Calu3 (cell line): ENCODE measurements at regions not wholly inside any gene's neighbourhood (a gene's known extent, or its start where the extent isn't known, plus 50 kb on each side); places are given as distances from the start of the nearest gene placed in this dataset.

ENCODE experiments used
- BruUV-seq: library from RNA; stranded (reverse); fragments of 400-500 nt; replicated peaks from 2 replicates; lab custom pipeline; 2021; lab: Mats Ljungman, UMichigan
- CTCF ChIA-PET: fragments of 300-600 bp; sonication (Branson Sonifier 250); formaldehyde crosslinking; loops from one replicate; lab custom pipeline; 2022; ENCODE audit warnings: antibody characterized with exemption; lab: Charles Lee
- DNase-seq: peaks from one replicate; pipeline ENCODE4 v3.0.0; 2022
- H3K27ac Mint-ChIP-seq: one replicate; pipeline ENCODE4 v1.8.0; 2022; ENCODE audit warnings: mixed read lengths; ENCODE audit not compliant: unreplicated experiment
- H3K27me3 Mint-ChIP-seq: one replicate; pipeline ENCODE4 v1.8.0; 2022; ENCODE audit warnings: mixed read lengths; ENCODE audit not compliant: unreplicated experiment
- H3K36me3 Mint-ChIP-seq: one replicate; pipeline ENCODE4 v1.8.0; 2022; ENCODE audit warnings: mild to moderate bottlenecking, moderate library complexity, mixed read lengths; ENCODE audit not compliant: insufficient read depth, unreplicated experiment
- H3K4me1 Mint-ChIP-seq: one replicate; pipeline ENCODE4 v1.8.0; 2022; ENCODE audit warnings: mild to moderate bottlenecking, low read depth, mixed read lengths; ENCODE audit not compliant: unreplicated experiment
- H3K4me3 Mint-ChIP-seq: one replicate; pipeline ENCODE4 v1.8.0; 2022; ENCODE audit warnings: mild to moderate bottlenecking, low read depth, moderate library complexity, mixed read lengths; ENCODE audit not compliant: unreplicated experiment
- H3K9me3 Mint-ChIP-seq: one replicate; pipeline ENCODE4 v1.8.0; 2022; ENCODE audit warnings: low read depth, mixed read lengths; ENCODE audit not compliant: unreplicated experiment
- intact Hi-C: fragments of 100-400 bp; cut with micrococcal nuclease; formaldehyde crosslinking; loops from one replicate; pipeline ENCODE4 v1.10.0; 2022; ENCODE audit not compliant: unreplicated experiment
- TF ChIP-seq, protein P1 (sequence below): fragments of 200-600 bp; IDR thresholded peaks from one replicate; pipeline ENCODE4 v1.8.0; 2022; ENCODE audit warnings: antibody characterized with exemption; ENCODE audit not compliant: unreplicated experiment

DNA sequence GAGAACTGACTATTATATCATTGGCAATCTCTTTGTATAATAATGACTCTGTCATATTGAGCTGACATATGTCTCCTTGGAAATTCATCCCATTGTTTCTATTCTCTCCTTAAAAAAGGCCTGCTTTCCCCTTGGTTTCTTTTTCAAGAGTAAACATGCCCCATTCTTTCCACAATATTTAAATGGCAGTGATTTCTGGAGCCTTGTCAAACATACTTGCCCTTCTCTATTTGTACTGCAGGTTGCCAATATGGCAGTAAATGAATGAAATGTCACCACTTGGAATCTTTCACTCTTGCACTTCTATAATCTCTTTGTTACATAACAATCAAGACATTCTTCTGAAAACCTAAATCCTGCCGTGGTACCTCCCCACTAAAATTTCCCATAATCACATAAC lies 1265.1 kb upstream of the CDH8 start:
- TF ChIP-seq, protein P1, sequence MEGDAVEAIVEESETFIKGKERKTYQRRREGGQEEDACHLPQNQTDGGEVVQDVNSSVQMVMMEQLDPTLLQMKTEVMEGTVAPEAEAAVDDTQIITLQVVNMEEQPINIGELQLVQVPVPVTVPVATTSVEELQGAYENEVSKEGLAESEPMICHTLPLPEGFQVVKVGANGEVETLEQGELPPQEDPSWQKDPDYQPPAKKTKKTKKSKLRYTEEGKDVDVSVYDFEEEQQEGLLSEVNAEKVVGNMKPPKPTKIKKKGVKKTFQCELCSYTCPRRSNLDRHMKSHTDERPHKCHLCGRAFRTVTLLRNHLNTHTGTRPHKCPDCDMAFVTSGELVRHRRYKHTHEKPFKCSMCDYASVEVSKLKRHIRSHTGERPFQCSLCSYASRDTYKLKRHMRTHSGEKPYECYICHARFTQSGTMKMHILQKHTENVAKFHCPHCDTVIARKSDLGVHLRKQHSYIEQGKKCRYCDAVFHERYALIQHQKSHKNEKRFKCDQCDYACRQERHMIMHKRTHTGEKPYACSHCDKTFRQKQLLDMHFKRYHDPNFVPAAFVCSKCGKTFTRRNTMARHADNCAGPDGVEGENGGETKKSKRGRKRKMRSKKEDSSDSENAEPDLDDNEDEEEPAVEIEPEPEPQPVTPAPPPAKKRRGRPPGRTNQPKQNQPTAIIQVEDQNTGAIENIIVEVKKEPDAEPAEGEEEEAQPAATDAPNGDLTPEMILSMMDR: no peak
- H3K4me1 Mint-ChIP-seq: no peaks in the 10 kb centered on the region
- H3K27ac Mint-ChIP-seq: no peak overlapping the region
- BruUV-seq: no TSS peak
- intact Hi-C loops: no loop called here
- H3K4me3 Mint-ChIP-seq: no peak overlapping the region
- no peaks in the 10 kb centered on the region for H3K27me3 Mint-ChIP-seq
- H3K36me3 Mint-ChIP-seq: no peaks in the 10 kb centered on the region
- no peak for DNase-seq
- CTCF ChIA-PET: no interaction called here
- peaks cover 23% of the 10 kb centered on the region for H3K9me3 Mint-ChIP-seq

DNA sequence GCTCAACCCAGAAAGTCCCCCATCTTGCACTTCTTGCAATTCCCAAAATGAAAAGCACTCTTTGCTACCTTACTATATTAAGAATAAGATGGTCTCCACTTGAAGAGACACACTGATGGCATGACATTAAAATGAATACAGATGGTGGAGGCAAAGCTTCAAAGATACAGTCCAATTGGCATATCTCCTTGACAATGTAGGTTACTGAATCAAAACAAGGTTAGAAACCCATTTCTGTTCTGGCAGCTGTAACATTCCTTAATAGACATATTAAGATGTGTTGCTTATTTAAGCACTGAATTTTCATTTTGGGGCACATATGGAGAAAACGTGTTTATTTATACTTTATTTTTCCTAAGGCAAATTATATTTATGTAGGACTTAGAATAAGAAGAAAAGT lies 1262.8 kb upstream of the CDH8 start:
- intact Hi-C loops: no loop called here
- DNase-seq: no peak
- no peak overlapping the region for H3K27ac Mint-ChIP-seq
- H3K4me1 Mint-ChIP-seq: no peaks in the 10 kb centered on the region
- H3K4me3 Mint-ChIP-seq: no peak overlapping the region
- no peaks in the 10 kb centered on the region for H3K27me3 Mint-ChIP-seq
- peaks cover 23% of the 10 kb centered on the region for H3K9me3 Mint-ChIP-seq
- CTCF ChIA-PET: no interaction called here
- H3K36me3 Mint-ChIP-seq: no peaks in the 10 kb centered on the region
- BruUV-seq: no TSS peak
- TF ChIP-seq, protein P1: no peak

DNA sequence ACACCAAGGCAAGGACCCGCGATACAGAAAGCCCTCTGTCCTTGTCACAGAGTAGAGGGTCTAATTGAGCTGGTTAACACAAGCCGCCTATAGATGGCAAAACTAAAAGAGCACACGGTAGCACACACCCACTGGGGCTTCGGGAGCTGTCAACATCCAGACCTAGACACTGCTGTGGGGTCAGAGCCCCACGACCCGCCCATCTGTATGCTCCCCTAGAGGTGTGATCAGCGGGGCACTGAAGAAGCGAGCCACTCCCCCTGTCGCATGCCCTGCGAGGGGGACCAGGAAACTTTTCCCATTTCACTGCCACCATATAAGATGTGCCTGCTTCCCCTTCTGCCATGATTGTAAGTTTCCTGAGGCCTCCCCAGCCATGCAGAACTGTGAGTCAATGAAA lies 1255.8 kb upstream of the CDH8 start:
- no TSS peak for BruUV-seq
- CTCF ChIA-PET: interaction anchor here (0.9 kb wide), 1 partner anchor 42 kb away, joined by 3 read pairs; no protein-coding TSS in a partner anchor
- H3K4me3 Mint-ChIP-seq: no peak overlapping the region
- no peaks in the 10 kb centered on the region for H3K4me1 Mint-ChIP-seq
- H3K36me3 Mint-ChIP-seq: no peaks in the 10 kb centered on the region
- DNase-seq: no peak
- H3K27me3 Mint-ChIP-seq: no peaks in the 10 kb centered on the region
- H3K27ac Mint-ChIP-seq: no peak overlapping the region
- TF ChIP-seq, protein P1: no peak
- intact Hi-C loops: no loop called here
- H3K9me3 Mint-ChIP-seq: peaks cover 6% of the 10 kb centered on the region

DNA sequence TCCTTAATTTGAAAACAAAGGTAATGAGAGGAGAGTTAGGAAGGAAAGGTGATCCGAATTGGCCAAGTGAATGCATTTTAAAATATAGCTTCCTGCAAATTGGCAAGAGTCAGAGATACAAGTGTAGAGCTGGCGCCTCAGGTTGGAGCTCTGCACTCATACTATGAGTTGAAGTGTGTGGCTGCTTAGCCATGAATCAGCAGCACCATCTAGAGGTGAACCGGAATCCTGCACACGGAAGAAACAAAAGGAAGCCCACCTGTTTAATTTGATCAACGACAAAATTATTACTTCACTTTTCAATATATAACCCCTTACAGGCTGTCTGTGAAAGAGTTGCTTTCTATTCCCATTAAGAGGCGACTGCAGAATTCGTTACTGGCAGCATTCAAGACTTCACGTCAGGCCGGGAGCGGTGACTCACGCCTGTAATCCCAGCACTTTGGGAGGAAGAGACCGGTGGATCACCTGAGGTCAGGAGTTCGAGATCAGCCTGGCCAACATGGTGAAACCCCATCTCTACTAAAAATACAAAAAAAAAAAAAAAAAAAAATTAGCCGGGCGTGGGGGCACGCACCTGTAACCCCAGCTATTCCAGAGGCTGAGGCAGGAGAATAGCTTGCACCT lies 1253.7 kb upstream of the CDH8 start:
- peak; percentile 3 for DNase-seq
- TF ChIP-seq, protein P1: peak; percentile 19
- CTCF ChIA-PET: no interaction called here
- no TSS peak for BruUV-seq
- H3K4me1 Mint-ChIP-seq: no peaks in the 10 kb centered on the region
- peaks cover 3% of the 10 kb centered on the region for H3K9me3 Mint-ChIP-seq
- intact Hi-C loops: no loop called here
- no peaks in the 10 kb centered on the region for H3K36me3 Mint-ChIP-seq
- H3K4me3 Mint-ChIP-seq: no peak overlapping the region
- no peaks in the 10 kb centered on the region for H3K27me3 Mint-ChIP-seq
- H3K27ac Mint-ChIP-seq: no peak overlapping the region
